Fibroblast of lung (primary cell): ENCODE measurements at regions not wholly inside any gene's neighbourhood (a gene's known extent, or its start where the extent isn't known, plus 50 kb on each side); places are given as distances from the start of the nearest gene placed in this dataset.

Source experiments
- DNase-seq, 2 donors: peaks; one replicate each; pipeline versions ENCODE4 v3.0.0 to v3.0.0-alpha.2; 2010; ENCODE audit warnings: low read depth in 2 of 2
- H2AFZ ChIP-seq: 2 replicates; pipeline ENCODE4 v1.5.1; 2012; ENCODE audit warnings: low read length, control low read depth, inconsistent platforms
- H3K27ac ChIP-seq: 2 replicates; pipeline ENCODE4 v1.5.1; 2011; ENCODE audit warnings: low read length, control low read depth; ENCODE audit not compliant: insufficient read depth
- H3K27me3 ChIP-seq: 2 replicates; pipeline ENCODE4 v1.5.1; 2011; ENCODE audit warnings: mild to moderate bottlenecking, low read length; ENCODE audit not compliant: control insufficient read depth, insufficient read depth
- H3K36me3 ChIP-seq: 2 replicates; pipeline ENCODE4 v1.5.1; 2011; ENCODE audit warnings: low read length; ENCODE audit not compliant: control insufficient read depth, insufficient read depth
- H3K4me1 ChIP-seq: 2 replicates; pipeline ENCODE4 v1.5.1; 2011; ENCODE audit warnings: low read length; ENCODE audit not compliant: control insufficient read depth, insufficient read depth; ENCODE audit errors: extremely low read depth
- H3K4me2 ChIP-seq: 2 replicates; pipeline ENCODE4 v1.5.1; 2011; ENCODE audit warnings: low read length, control low read depth; ENCODE audit not compliant: insufficient read depth; ENCODE audit errors: extremely low read depth
- H3K4me3 ChIP-seq, 4 experiments: fragments of 200-600 bp in 1 of 4; sonication (generic) in 1 of 4; replicated peaks in 1 of 4; 2 replicates each; pipeline ENCODE4 v1.5.1; 2011 to 2016; ENCODE audit warnings: low read length in 4 of 4, low read depth in 3 of 4, mild to moderate bottlenecking in 3 of 4, control low read depth in 2 of 4, inconsistent platforms in 1 of 4, mixed read lengths in 1 of 4; ENCODE audit not compliant: insufficient read depth in 1 of 4; ENCODE audit errors: control extremely low read depth in 1 of 4
- H3K79me2 ChIP-seq: 2 replicates; pipeline ENCODE4 v1.5.1; 2012; ENCODE audit warnings: mild to moderate bottlenecking, low read length, inconsistent platforms; ENCODE audit not compliant: control insufficient read depth, insufficient read depth
- H3K9ac ChIP-seq: 2 replicates; pipeline ENCODE4 v1.5.1; 2011; ENCODE audit warnings: mild to moderate bottlenecking, low read length, control low read depth; ENCODE audit not compliant: insufficient read depth
- H3K9me3 ChIP-seq: 2 replicates; pipeline ENCODE4 v1.5.1; 2012; ENCODE audit warnings: low read depth, low read length; ENCODE audit not compliant: control insufficient read depth, insufficient read depth
- H4K20me1 ChIP-seq: 2 replicates; pipeline ENCODE4 v1.5.1; 2011; ENCODE audit warnings: low read length; ENCODE audit not compliant: control insufficient read depth, insufficient read depth; ENCODE audit errors: extremely low read depth
- CTCF ChIP-seq, 2 donors: IDR thresholded peaks in 1 of 2; conservative IDR thresholded peaks in 1 of 2; 1 replicate in 1 of 2; 2 replicates in 1 of 2; pipeline ENCODE4 v1.5.1; 2011 to 2012; ENCODE audit warnings: low read length in 2 of 2, control low read depth in 1 of 2, inconsistent platforms in 1 of 2, low read depth in 1 of 2, mild to moderate bottlenecking in 1 of 2
- EZH2 ChIP-seq: IDR thresholded peaks from 2 replicates; pipeline ENCODE4 v1.5.1; 2012; ENCODE audit warnings: low read length, control low read depth, mild to moderate bottlenecking; ENCODE audit errors: missing control alignments

GRCh38 chr18:47530695-47531094 is 279.2 kb upstream of the SKOR2 start:
- Histone ChIP-seq H2AFZ (no peak overlapping the region), H3K27ac (no peak overlapping the region), H3K9ac (no peak overlapping the region), H3K4me1 (no peaks in the 10 kb centered on the region), H4K20me1 (no peaks in the 10 kb centered on the region), H3K9me3 (no peaks in the 10 kb centered on the region), H3K79me2 (no peaks in the 10 kb centered on the region), H3K27me3 (no peaks in the 10 kb centered on the region), H3K4me2 (no peak overlapping the region), H3K4me3 (no peak overlapping the region), H3K36me3 (no peaks in the 10 kb centered on the region)
- no peak for TF ChIP-seq EZH2
- no peak for TF ChIP-seq CTCF (conservative IDR thresholded peaks at IDR 0.05 in 1 of 2, IDR thresholded peaks at IDR 0.05 in 1 of 2; ENCODE audit: low read depth in 1 of 2, low read length in 2 of 2)
- no peak for DNase-seq

GRCh38 chr18:47528343-47528742 is 276.9 kb upstream of the SKOR2 start:
- H4K20me1 ChIP-seq, result no peaks in the 10 kb centered on the region
- no peak overlapping the region for H3K27ac ChIP-seq
- no peaks in the 10 kb centered on the region for H3K9me3 ChIP-seq
- H3K79me2 ChIP-seq, result no peaks in the 10 kb centered on the region
- H3K9ac ChIP-seq, result no peak overlapping the region
- H2AFZ ChIP-seq, result no peak overlapping the region
- H3K36me3 ChIP-seq, result no peaks in the 10 kb centered on the region
- H3K4me2 ChIP-seq, result no peak overlapping the region
- no peaks in the 10 kb centered on the region for H3K27me3 ChIP-seq
- no peak for DNase-seq
- TF ChIP-seq EZH2, result no peak
- H3K4me1 ChIP-seq, result no peaks in the 10 kb centered on the region
- H3K4me3 ChIP-seq, result no peak overlapping the region

GRCh38 chr18:47526147-47526546 is 274.7 kb upstream of the SKOR2 start:
- Histone ChIP-seq H3K9me3 (no peaks in the 10 kb centered on the region), H3K36me3 (no peaks in the 10 kb centered on the region), H3K4me2 (no peak overlapping the region), H4K20me1 (no peaks in the 10 kb centered on the region), H3K27ac (no peak overlapping the region), H3K4me1 (no peaks in the 10 kb centered on the region), H3K27me3 (no peaks in the 10 kb centered on the region), H3K9ac (no peak overlapping the region), H3K79me2 (no peaks in the 10 kb centered on the region), H3K4me3 (no peak overlapping the region), H2AFZ (no peak overlapping the region)
- TF ChIP-seq EZH2, result no peak
- no peak for TF ChIP-seq CTCF (conservative IDR thresholded peaks at IDR 0.05 in 1 of 2, IDR thresholded peaks at IDR 0.05 in 1 of 2; ENCODE audit: low read depth in 1 of 2, low read length in 2 of 2)
- no peak for DNase-seq
